NCI-H2081 (cell line): ENCODE measurements at regions not wholly inside any gene's neighbourhood (a gene's known extent, or its start where the extent isn't known, plus 50 kb on each side); places are given as distances from the start of the nearest gene placed in this dataset.

Source experiments
- DNase-seq, 2 experiments: peaks; one replicate each; lab custom pipeline; 2025; lab: John Stamatoyannopoulos, UW

- DNase-seq, result no peak
Measured at GRCh38 chr9:89723469-89724100, 118.8 kb downstream of the GADD45G start.

- no peak for DNase-seq
Measured at GRCh38 chr9:89724659-89725058, 119.8 kb downstream of the GADD45G start.

- no peak for DNase-seq
Measured at GRCh38 chr9:89725271-89725670, 120.5 kb downstream of the GADD45G start.

GRCh38 chr9:89729954-89730530, 125.2 kb downstream of the GADD45G start:
- no peak for DNase-seq

GRCh38 chr9:89730715-89731114, 125.9 kb downstream of the GADD45G start:
- DNase-seq, result peak; percentile 72 to 86

- DNase-seq, result no peak
Measured at GRCh38 chr9:89731262-89732182, 126.7 kb downstream of the GADD45G start.

- peak in 1 of 2 experiments; percentile 46 for DNase-seq
Measured at GRCh38 chr9:89732295-89732938, 127.6 kb downstream of the GADD45G start.

- no peak for DNase-seq
Measured at GRCh38 chr9:89732939-89733324, 128.1 kb downstream of the GADD45G start.

GRCh38 chr9:89734600-89735041, 129.8 kb downstream of the GADD45G start:
- no peak for DNase-seq

- no peak for DNase-seq
Measured at GRCh38 chr9:89738137-89738932, 133.5 kb downstream of the GADD45G start.

- DNase-seq, result no peak
Measured at GRCh38 chr9:89739511-89739910, 134.7 kb downstream of the GADD45G start.

- no peak for DNase-seq
Measured at GRCh38 chr9:89739916-89740315, 135.1 kb downstream of the GADD45G start.

GRCh38 chr9:89740722-89741121, 135.9 kb downstream of the GADD45G start:
- DNase-seq, result no peak

GRCh38 chr9:89742660-89743059, 137.8 kb downstream of the GADD45G start:
- DNase-seq, result no peak

GRCh38 chr9:89743216-89743572, 138.4 kb downstream of the GADD45G start:
- no peak for DNase-seq

- no peak for DNase-seq
Measured at GRCh38 chr9:89743573-89744254, 138.9 kb downstream of the GADD45G start.

- no peak for DNase-seq
Measured at GRCh38 chr9:89744255-89744648, 139.4 kb downstream of the GADD45G start.

- no peak for DNase-seq
Measured at GRCh38 chr9:89744730-89745129, 139.9 kb downstream of the GADD45G start.

GRCh38 chr9:89745601-89746376, 141.0 kb downstream of the GADD45G start:
- DNase-seq, result no peak
